A673 (cell line): ENCODE measurements at regions not wholly inside any gene's neighbourhood (a gene's known extent, or its start where the extent isn't known, plus 50 kb on each side); places are given as distances from the start of the nearest gene placed in this dataset.

ENCODE experiments used
- BruUV-seq: library from RNA; stranded (reverse); fragments of 400-500 nt; replicated peaks from 2 replicates; lab custom pipeline; 2021; lab: Mats Ljungman, UMichigan
- CTCF ChIA-PET: fragments of 300-600 bp; sonication (Branson Sonifier 250); formaldehyde crosslinking; loops from one replicate; lab custom pipeline; 2022; ENCODE audit warnings: antibody characterized with exemption; lab: Charles Lee
- POLR2A ChIA-PET: fragments of 300-600 bp; sonication (Branson Sonifier 250); formaldehyde crosslinking; loops from one replicate; lab custom pipeline; 2022; ENCODE audit warnings: antibody characterized with exemption; ENCODE audit not compliant: low non-redundant PET; lab: Charles Lee
- DNase-seq: peaks from one replicate; pipeline ENCODE4 v3.0.0-alpha.2; 2015; ENCODE audit warnings: low spot score
- H3K27ac ChIP-seq: fragments of 200-600 bp; sonication (generic); 2 replicates; pipeline ENCODE4 v1.5.1; 2016; ENCODE audit warnings: mixed run types, low read depth, mild to moderate bottlenecking, mixed read lengths, antibody characterized with exemption, low read length; ENCODE audit not compliant: poor library complexity, severe bottlenecking
- H3K27me3 ChIP-seq: fragments of 200-600 bp; sonication (generic); replicated peaks from 2 replicates; pipeline ENCODE4 v1.6.1; 2017; ENCODE audit warnings: mixed run types, low read depth, mild to moderate bottlenecking, mixed read lengths, antibody characterized with exemption, low read length; ENCODE audit not compliant: insufficient read depth, poor library complexity
- H3K36me3 ChIP-seq: fragments of 200-600 bp; sonication (generic); 2 replicates; pipeline ENCODE4 v1.6.1; 2016; ENCODE audit warnings: mixed run types, mild to moderate bottlenecking, mixed read lengths, antibody characterized with exemption, low read length; ENCODE audit not compliant: insufficient read depth, poor library complexity, severe bottlenecking
- H3K4me1 ChIP-seq: fragments of 200-600 bp; sonication (generic); 2 replicates; pipeline ENCODE4 v1.6.1; 2017; ENCODE audit warnings: mixed run types, mild to moderate bottlenecking, mixed read lengths, antibody characterized with exemption, low read length; ENCODE audit not compliant: insufficient read depth, poor library complexity, severe bottlenecking
- H3K4me3 ChIP-seq: fragments of 200-600 bp; sonication (generic); 2 replicates; pipeline ENCODE4 v1.5.1; 2016; ENCODE audit warnings: low read depth, mixed run types, mild to moderate bottlenecking, mixed read lengths, low read length; ENCODE audit not compliant: poor library complexity, severe bottlenecking
- H3K9me3 ChIP-seq: fragments of 200-600 bp; sonication (generic); 2 replicates; pipeline ENCODE4 v1.6.1; 2016; ENCODE audit warnings: mixed run types, low read depth, mild to moderate bottlenecking, mixed read lengths, antibody characterized with exemption, low read length; ENCODE audit not compliant: poor library complexity, severe bottlenecking
- EZH2 ChIP-seq: fragments of 200-600 bp; sonication (generic); IDR thresholded peaks from 2 replicates; pipeline ENCODE4 v1.6.1; 2017; ENCODE audit warnings: borderline replicate concordance, low read depth, mild to moderate bottlenecking, mixed read lengths, antibody characterized with exemption, low read length; ENCODE audit not compliant: poor library complexity, severe bottlenecking
- intact Hi-C: fragments of 100-400 bp; cut with micrococcal nuclease; formaldehyde crosslinking; loops from one replicate; pipeline ENCODE4 v1.10.0; 2022; ENCODE audit not compliant: unreplicated experiment
- TF ChIP-seq, protein P1 (sequence below): fragments of 300-800, 200-600 bp; sonication (generic); conservative IDR thresholded peaks from 2 replicates; pipeline ENCODE4 v1.5.1; 2017; ENCODE audit warnings: low read depth, mild to moderate bottlenecking, antibody characterized with exemption, low read length, moderate library complexity, mixed read lengths

DNA sequence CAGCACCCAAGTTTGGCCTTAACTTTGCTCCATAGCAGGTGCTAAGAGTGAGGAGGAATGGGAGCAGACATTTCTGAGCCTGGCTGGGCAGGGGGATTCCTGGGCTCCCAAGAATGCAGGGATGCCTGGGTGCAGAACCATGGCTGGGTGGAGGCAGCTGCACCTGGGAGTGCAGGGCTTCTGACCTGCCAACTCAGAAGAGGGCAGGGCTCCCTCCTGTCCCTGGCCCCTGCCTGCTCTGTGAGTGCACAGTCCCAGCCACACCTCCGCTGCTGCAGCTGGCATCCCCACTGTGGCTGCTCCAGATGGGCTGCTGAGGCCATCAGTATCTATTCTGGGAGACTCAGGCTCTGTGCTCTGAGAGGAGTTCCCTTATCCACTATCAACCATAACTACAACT, 747.4 kb upstream of the VSTM2A start:
- no peaks in the 10 kb centered on the region for H3K27me3 ChIP-seq
- CTCF ChIA-PET, result no interaction called here
- no peak for TF ChIP-seq EZH2
- TF ChIP-seq, protein P1, sequence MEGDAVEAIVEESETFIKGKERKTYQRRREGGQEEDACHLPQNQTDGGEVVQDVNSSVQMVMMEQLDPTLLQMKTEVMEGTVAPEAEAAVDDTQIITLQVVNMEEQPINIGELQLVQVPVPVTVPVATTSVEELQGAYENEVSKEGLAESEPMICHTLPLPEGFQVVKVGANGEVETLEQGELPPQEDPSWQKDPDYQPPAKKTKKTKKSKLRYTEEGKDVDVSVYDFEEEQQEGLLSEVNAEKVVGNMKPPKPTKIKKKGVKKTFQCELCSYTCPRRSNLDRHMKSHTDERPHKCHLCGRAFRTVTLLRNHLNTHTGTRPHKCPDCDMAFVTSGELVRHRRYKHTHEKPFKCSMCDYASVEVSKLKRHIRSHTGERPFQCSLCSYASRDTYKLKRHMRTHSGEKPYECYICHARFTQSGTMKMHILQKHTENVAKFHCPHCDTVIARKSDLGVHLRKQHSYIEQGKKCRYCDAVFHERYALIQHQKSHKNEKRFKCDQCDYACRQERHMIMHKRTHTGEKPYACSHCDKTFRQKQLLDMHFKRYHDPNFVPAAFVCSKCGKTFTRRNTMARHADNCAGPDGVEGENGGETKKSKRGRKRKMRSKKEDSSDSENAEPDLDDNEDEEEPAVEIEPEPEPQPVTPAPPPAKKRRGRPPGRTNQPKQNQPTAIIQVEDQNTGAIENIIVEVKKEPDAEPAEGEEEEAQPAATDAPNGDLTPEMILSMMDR, result no peak
- BruUV-seq, result no TSS peak
- H3K4me1 ChIP-seq, result no peaks in the 10 kb centered on the region
- no peak for DNase-seq
- H3K9me3 ChIP-seq, result peaks cover 68% of the 10 kb centered on the region
- POLR2A ChIA-PET, result no interaction called here
- H3K27ac ChIP-seq, result no peak overlapping the region
- no peak overlapping the region for H3K4me3 ChIP-seq
- no peaks in the 10 kb centered on the region for H3K36me3 ChIP-seq
- intact Hi-C loops, result no loop called here

- CTCF ChIA-PET, result no interaction called here
These were observed 741.4 kb upstream of the VSTM2A start for GRCh38 chr7:53800746-53801145.

GRCh38 chr7:53806119-53806518, 736.1 kb upstream of the VSTM2A start:
- TF ChIP-seq, protein P1, result no peak
- no peak for TF ChIP-seq EZH2
- no TSS peak for BruUV-seq
- Histone ChIP-seq H3K36me3 (no peaks in the 10 kb centered on the region), H3K4me3 (no peak overlapping the region), H3K27me3 (no peaks in the 10 kb centered on the region), H3K9me3 (peaks cover 20% of the 10 kb centered on the region), H3K27ac (no peak overlapping the region), H3K4me1 (no peaks in the 10 kb centered on the region)
- DNase-seq, result no peak
- POLR2A ChIA-PET, result no interaction called here
- intact Hi-C loops, result no loop called here
- CTCF ChIA-PET, result no interaction called here

More at GRCh38 chr7:53800746-53801145, 741.4 kb upstream of the VSTM2A start:
- Histone ChIP-seq H3K27ac (no peak overlapping the region), H3K27me3 (no peaks in the 10 kb centered on the region), H3K4me1 (no peaks in the 10 kb centered on the region), H3K9me3 (peaks cover 31% of the 10 kb centered on the region), H3K4me3 (no peak overlapping the region), H3K36me3 (no peaks in the 10 kb centered on the region)
- intact Hi-C loops, result no loop called here
- no peak for TF ChIP-seq EZH2
- TF ChIP-seq, protein P1, result no peak
- POLR2A ChIA-PET, result no interaction called here
- BruUV-seq, result no TSS peak
- no peak for DNase-seq
